HS-27A (cell line): ENCODE measurements at regions not wholly inside any gene's neighbourhood (a gene's known extent, or its start where the extent isn't known, plus 50 kb on each side); places are given as distances from the start of the nearest gene placed in this dataset.
"Not testable (repeated sequence)": the region's sequence is repeated elsewhere in the genome, so short reads cannot be mapped to it uniquely, and the experiment has no call there.

Experiments used
- DNase-seq: peaks from one replicate; pipeline ENCODE4 v3.0.0-alpha.2; 2012; ENCODE audit warnings: low read depth, missing footprints

- no peak for DNase-seq
These were observed 115.0 kb downstream of the ADAM29 start for GRCh38 chr4:175033162-175033561.

GRCh38 chr4:175034007-175034406 is 115.8 kb downstream of the ADAM29 start:
- DNase-seq = no peak

- DNase-seq = peak; percentile 46
These were observed 117.0 kb downstream of the ADAM29 start for GRCh38 chr4:175034986-175035705.

- peak; percentile 51 for DNase-seq
These were observed 117.7 kb downstream of the ADAM29 start for GRCh38 chr4:175035905-175036304.

GRCh38 chr4:175048111-175048784 is 130.1 kb downstream of the ADAM29 start:
- no peak for DNase-seq

- DNase-seq = no peak
These were observed 130.7 kb downstream of the ADAM29 start for GRCh38 chr4:175048906-175049305.

GRCh38 chr4:175051974-175052373 is 133.8 kb downstream of the ADAM29 start:
- no peak for DNase-seq

GRCh38 chr4:175054980-175055379 is 136.8 kb downstream of the ADAM29 start:
- DNase-seq = no peak

GRCh38 chr4:175062183-175062592 is 144.0 kb downstream of the ADAM29 start:
- DNase-seq = no peak

- DNase-seq = no peak
These were observed 147.1 kb downstream of the ADAM29 start for GRCh38 chr4:175065228-175065627.

GRCh38 chr4:175066923-175067627 is 148.9 kb downstream of the ADAM29 start:
- DNase-seq = no peak

GRCh38 chr4:175068266-175068665 is 150.1 kb downstream of the ADAM29 start:
- DNase-seq = no peak

- no peak for DNase-seq
These were observed 152.3 kb downstream of the ADAM29 start for GRCh38 chr4:175070444-175070843.

- DNase-seq = peak; percentile 5
These were observed 153.0 kb downstream of the ADAM29 start for GRCh38 chr4:175071123-175071522.

- DNase-seq = no peak
These were observed 169.0 kb downstream of the ADAM29 start for GRCh38 chr4:175087145-175087544.

- no peak for DNase-seq
These were observed 172.0 kb downstream of the ADAM29 start for GRCh38 chr4:175090116-175090515.

GRCh38 chr4:175091649-175092048 is 173.5 kb downstream of the ADAM29 start:
- no peak for DNase-seq

- DNase-seq = no peak
These were observed 174.0 kb downstream of the ADAM29 start for GRCh38 chr4:175092114-175092513.

- not testable (repeated sequence) for DNase-seq
These were observed 174.9 kb downstream of the ADAM29 start for GRCh38 chr4:175093055-175093454.

- no peak for DNase-seq
These were observed 185.2 kb downstream of the ADAM29 start for GRCh38 chr4:175103403-175103802.

- DNase-seq = no peak
These were observed 188.1 kb downstream of the ADAM29 start for GRCh38 chr4:175106301-175106700.

GRCh38 chr4:175109933-175110332 is 191.8 kb downstream of the ADAM29 start:
- no peak for DNase-seq
